ENCODE measurements at regions not wholly inside any gene's neighbourhood (a gene's known extent, or its start where the extent isn't known, plus 50 kb on each side); places are given as distances from the start of the nearest gene placed in this dataset.

GRCh38 chr6:22801831-22802230, 232.5 kb downstream of the HDGFL1 start:
- no peak for TF ChIP-seq PREB (CRISPR knock-in tag; IDR thresholded peaks at IDR 0.05)
- no peak for TF ChIP-seq GABPB1 (CRISPR knock-in tag; IDR thresholded peaks at IDR 0.05)
- TF ChIP-seq TCF12 (IDR thresholded peaks at IDR 0.05) = no peak
- TF ChIP-seq TCF12 (CRISPR knock-in tag; IDR thresholded peaks at IDR 0.05) = no peak
- no peak for TF ChIP-seq CTCF (CRISPR knock-in tag; IDR thresholded peaks at IDR 0.05)
- no peak for TF ChIP-seq HNF1A (IDR thresholded peaks at IDR 0.05; ENCODE audit: low read depth)
- no peak for TF ChIP-seq HNF1A (CRISPR knock-in tag; IDR thresholded peaks at IDR 0.05; ENCODE audit: borderline replicate concordance)
- no peak for TF ChIP-seq BATF2 (CRISPR knock-in tag; IDR thresholded peaks at IDR 0.05)
- no peak for TF ChIP-seq MXI1 (IDR thresholded peaks at IDR 0.05; ENCODE audit: borderline replicate concordance, low read depth, low read length)
- TF ChIP-seq MAFG (CRISPR knock-in tag; IDR thresholded peaks at IDR 0.05) = no peak
- TF ChIP-seq HDAC6 (IDR thresholded peaks at IDR 0.05; ENCODE audit: low read depth, low read length) = no peak
- no peak for TF ChIP-seq EP300 (IDR thresholded peaks at IDR 0.05; ENCODE audit: low read depth in 2 of 2, low read length in 2 of 2)
- TF ChIP-seq EP300 (CRISPR knock-in tag; IDR thresholded peaks at IDR 0.05; ENCODE audit: borderline replicate concordance) = no peak
- no peak for TF ChIP-seq POLR2A (IDR thresholded peaks at IDR 0.05; ENCODE audit: insufficient read depth in 1 of 2, low read depth in 2 of 2, low read length in 2 of 2)
- no peak for TF ChIP-seq ZBTB26 (CRISPR knock-in tag; IDR thresholded peaks at IDR 0.05; ENCODE audit: borderline replicate concordance)
- TF ChIP-seq SNAPC5 (CRISPR knock-in tag; IDR thresholded peaks at IDR 0.05; ENCODE audit: borderline replicate concordance) = no peak
- TF ChIP-seq CHD4 (IDR thresholded peaks at IDR 0.05; ENCODE audit: borderline replicate concordance, low read length) = no peak

Measured in HepG2 (cell line).